Gastrocnemius medialis (tissue), 4 donors: ENCODE measurements at regions not wholly inside any gene's neighbourhood (a gene's known extent, or its start where the extent isn't known, plus 50 kb on each side); places are given as distances from the start of the nearest gene placed in this dataset.

ENCODE experiments used
- CTCF ChIP-seq, 5 experiments: fragments of 450-650 bp in 3 of 5; fragments of 200-600 bp in 2 of 5; sonication (generic) in 2 of 5; IDR thresholded peaks in 4 of 5; conservative IDR thresholded peaks in 1 of 5; 1 replicate in 4 of 5; 2 replicates in 1 of 5; pipeline ENCODE4 v1.5.1; 2016 to 2019; ENCODE audit warnings: antibody characterized with exemption in 5 of 5, mild to moderate bottlenecking in 3 of 5, moderate library complexity in 3 of 5
- POLR2A ChIP-seq, 2 donors: fragments of 450-650 bp; IDR thresholded peaks; one replicate each; pipeline ENCODE4 v1.6.1; 2017; ENCODE audit warnings: antibody characterized with exemption in 2 of 2, mild to moderate bottlenecking in 2 of 2, moderate library complexity in 2 of 2

GRCh38 chr3:24641628-24642027 is 147.0 kb upstream of the THRB start:
- TF ChIP-seq CTCF (IDR thresholded peaks at IDR 0.05 in 4 of 5, conservative IDR thresholded peaks at IDR 0.05 in 1 of 5) (no peak), POLR2A (IDR thresholded peaks at IDR 0.05) (no peak)
